ENCODE measurements at regions not wholly inside any gene's neighbourhood (a gene's known extent, or its start where the extent isn't known, plus 50 kb on each side); places are given as distances from the start of the nearest gene placed in this dataset.

GRCh38 chr6:113650610-113650979, 206.6 kb upstream of the MARCKS start:
- Histone ChIP-seq H3K27me3 (ENCODE audit: insufficient read depth, poor library complexity, severe bottlenecking) (no peaks in the 10 kb centered on the region), H3K4me3 (replicated peaks; ENCODE audit: insufficient read depth, low read length) (no peak overlapping the region), H3K27ac (replicated peaks) (no peak overlapping the region)
- TF ChIP-seq POLR2AphosphoS5 (IDR thresholded peaks at IDR 0.05; ENCODE audit: low read depth) (no peak), SPI1 (IDR thresholded peaks at IDR 0.05; ENCODE audit: borderline replicate concordance, low read depth) (no peak), REST (IDR thresholded peaks at IDR 0.05; ENCODE audit: insufficient replicate concordance, low read depth) (no peak), CTCF (IDR thresholded peaks at IDR 0.05; ENCODE audit: insufficient read depth, low read length) (no peak), GABPA (IDR thresholded peaks at IDR 0.05; ENCODE audit: low read depth) (no peak)
- no peak for DNase-seq (ENCODE audit: low read depth in 1 of 2, low spot score in 1 of 2)

- Histone ChIP-seq H3K4me3 (replicated peaks; ENCODE audit: insufficient read depth, low read length) (no peak overlapping the region), H3K27me3 (ENCODE audit: insufficient read depth, poor library complexity, severe bottlenecking) (no peaks in the 10 kb centered on the region), H3K27ac (replicated peaks) (no peak overlapping the region)
- DNase-seq (ENCODE audit: low read depth in 1 of 2, low spot score in 1 of 2): no peak
- TF ChIP-seq GABPA (IDR thresholded peaks at IDR 0.05; ENCODE audit: low read depth) (no peak), SPI1 (IDR thresholded peaks at IDR 0.05; ENCODE audit: borderline replicate concordance, low read depth) (no peak), CTCF (IDR thresholded peaks at IDR 0.05; ENCODE audit: insufficient read depth, low read length) (no peak), POLR2AphosphoS5 (IDR thresholded peaks at IDR 0.05; ENCODE audit: low read depth) (no peak), REST (IDR thresholded peaks at IDR 0.05; ENCODE audit: insufficient replicate concordance, low read depth) (no peak)
Measured at GRCh38 chr6:113651120-113651519, 206.0 kb upstream of the MARCKS start.

GRCh38 chr6:113651920-113652319, 205.2 kb upstream of the MARCKS start:
- H3K4me3 ChIP-seq (replicated peaks; ENCODE audit: insufficient read depth, low read length): no peak overlapping the region
- DNase-seq (ENCODE audit: low read depth in 1 of 2, low spot score in 1 of 2): no peak
- no peaks in the 10 kb centered on the region for H3K27me3 ChIP-seq (ENCODE audit: insufficient read depth, poor library complexity, severe bottlenecking)
- no peak for TF ChIP-seq POLR2AphosphoS5 (IDR thresholded peaks at IDR 0.05; ENCODE audit: low read depth)
- TF ChIP-seq GABPA (IDR thresholded peaks at IDR 0.05; ENCODE audit: low read depth): no peak
- TF ChIP-seq SPI1 (IDR thresholded peaks at IDR 0.05; ENCODE audit: borderline replicate concordance, low read depth): no peak
- no peak for TF ChIP-seq REST (IDR thresholded peaks at IDR 0.05; ENCODE audit: insufficient replicate concordance, low read depth)
- TF ChIP-seq CTCF (IDR thresholded peaks at IDR 0.05; ENCODE audit: insufficient read depth, low read length): no peak
- no peak overlapping the region for H3K27ac ChIP-seq (replicated peaks)
